ENCODE measurements at regions not wholly inside any gene's neighbourhood (a gene's known extent, or its start where the extent isn't known, plus 50 kb on each side); places are given as distances from the start of the nearest gene placed in this dataset.
A peak's percentile ranks its signal among the peaks of the same experiment; 100 is the strongest.

DNA sequence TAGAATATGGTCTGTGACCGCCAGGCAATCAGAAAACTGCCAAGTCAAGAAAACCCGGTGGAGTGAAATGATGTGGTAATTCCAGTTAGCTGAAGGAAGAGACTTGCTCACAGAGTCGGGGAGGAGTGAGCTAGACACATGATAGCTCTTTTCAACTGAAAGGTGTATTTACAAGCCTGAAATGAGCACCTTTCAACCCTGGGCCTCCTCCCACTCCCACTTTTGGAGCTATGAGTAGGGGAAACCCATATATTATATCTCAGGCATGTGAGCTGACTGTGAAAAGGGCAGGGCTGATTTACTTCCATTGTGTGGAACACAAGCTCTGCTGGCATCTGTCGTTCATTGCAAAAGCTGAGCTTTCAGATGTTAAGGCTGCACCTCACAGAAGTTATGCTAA is 960.2 kb downstream of the TUSC7 start:
- no peaks in the 10 kb centered on the region for H3K36me3 ChIP-seq
- DNase-seq (ENCODE audit: low read depth in 1 of 2, low spot score in 1 of 2) = no peak
- H3K27ac ChIP-seq = no peak overlapping the region
- TF ChIP-seq, protein P1, sequence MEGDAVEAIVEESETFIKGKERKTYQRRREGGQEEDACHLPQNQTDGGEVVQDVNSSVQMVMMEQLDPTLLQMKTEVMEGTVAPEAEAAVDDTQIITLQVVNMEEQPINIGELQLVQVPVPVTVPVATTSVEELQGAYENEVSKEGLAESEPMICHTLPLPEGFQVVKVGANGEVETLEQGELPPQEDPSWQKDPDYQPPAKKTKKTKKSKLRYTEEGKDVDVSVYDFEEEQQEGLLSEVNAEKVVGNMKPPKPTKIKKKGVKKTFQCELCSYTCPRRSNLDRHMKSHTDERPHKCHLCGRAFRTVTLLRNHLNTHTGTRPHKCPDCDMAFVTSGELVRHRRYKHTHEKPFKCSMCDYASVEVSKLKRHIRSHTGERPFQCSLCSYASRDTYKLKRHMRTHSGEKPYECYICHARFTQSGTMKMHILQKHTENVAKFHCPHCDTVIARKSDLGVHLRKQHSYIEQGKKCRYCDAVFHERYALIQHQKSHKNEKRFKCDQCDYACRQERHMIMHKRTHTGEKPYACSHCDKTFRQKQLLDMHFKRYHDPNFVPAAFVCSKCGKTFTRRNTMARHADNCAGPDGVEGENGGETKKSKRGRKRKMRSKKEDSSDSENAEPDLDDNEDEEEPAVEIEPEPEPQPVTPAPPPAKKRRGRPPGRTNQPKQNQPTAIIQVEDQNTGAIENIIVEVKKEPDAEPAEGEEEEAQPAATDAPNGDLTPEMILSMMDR (IDR thresholded peaks at IDR 0.05; ENCODE audit: low read depth, low read length) = no peak
- H3K27me3 ChIP-seq = no peaks in the 10 kb centered on the region
- peaks cover 25% of the 10 kb centered on the region for H3K4me1 ChIP-seq (ENCODE audit: low read depth)
- H3K9me3 ChIP-seq (ENCODE audit: low read depth) = no peaks in the 10 kb centered on the region
- H3K4me3 ChIP-seq = no peak overlapping the region

DNA sequence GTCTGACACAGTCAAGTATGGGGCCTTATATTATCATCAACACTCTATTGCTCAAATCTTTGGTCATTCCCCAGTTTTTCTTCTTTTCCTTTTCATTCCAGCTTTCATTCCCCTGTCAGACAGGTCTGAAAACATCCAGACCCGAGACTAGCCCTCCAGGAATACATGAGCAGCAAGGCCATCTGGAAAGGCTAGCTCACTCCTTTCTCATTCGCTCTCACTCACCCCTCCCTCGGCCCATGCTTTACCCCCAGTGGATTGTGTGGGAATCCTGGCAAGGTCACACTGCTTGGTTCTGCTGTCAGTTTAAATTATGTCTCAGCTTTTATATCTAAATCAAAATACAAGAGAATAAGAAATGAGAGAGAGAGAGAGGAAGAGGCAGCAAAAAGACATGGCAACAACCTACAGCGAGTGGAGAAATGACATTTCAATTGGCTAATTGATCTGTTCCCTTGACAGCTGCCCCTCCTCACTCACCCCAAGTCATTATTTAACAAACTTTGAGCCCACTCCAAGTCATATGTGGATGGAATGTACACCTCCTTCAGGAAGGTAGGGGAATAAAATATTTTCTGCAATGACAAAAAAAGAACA is 962.2 kb downstream of the TUSC7 start:
- peak; percentile 8 to 84 for DNase-seq (ENCODE audit: low read depth in 1 of 2, low spot score in 1 of 2)
- Histone ChIP-seq H3K36me3 (no peaks in the 10 kb centered on the region), H3K9me3 (ENCODE audit: low read depth) (no peaks in the 10 kb centered on the region), H3K27me3 (no peaks in the 10 kb centered on the region), H3K27ac (peak overlapping the region; percentile 6), H3K4me3 (no peak overlapping the region), H3K4me1 (ENCODE audit: low read depth) (peaks cover 12% of the 10 kb centered on the region)
- TF ChIP-seq, protein P1 (IDR thresholded peaks at IDR 0.05; ENCODE audit: low read depth, low read length) = no peak

DNA sequence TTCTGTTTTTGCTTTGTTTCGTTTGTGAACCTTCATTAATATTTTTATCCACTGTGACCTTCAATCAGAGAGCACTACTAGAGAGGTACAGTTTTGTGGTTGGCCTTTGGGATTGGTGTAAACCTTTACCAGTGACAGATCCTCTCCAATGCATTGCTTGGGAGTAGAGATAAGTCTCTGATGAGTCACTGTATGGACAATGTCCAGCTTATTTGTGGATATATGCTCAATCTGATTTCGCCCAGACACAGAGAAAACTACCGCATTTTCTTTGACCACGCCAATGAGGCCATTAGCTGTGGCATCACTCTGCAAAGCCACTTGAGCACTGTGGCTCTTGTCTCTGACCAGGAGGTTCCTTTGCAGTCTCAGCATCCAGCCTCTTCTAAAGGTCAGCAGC is 964.7 kb downstream of the TUSC7 start:
- Histone ChIP-seq H3K4me3 (no peak overlapping the region), H3K9me3 (ENCODE audit: low read depth) (no peaks in the 10 kb centered on the region), H3K36me3 (no peaks in the 10 kb centered on the region), H3K4me1 (ENCODE audit: low read depth) (no peaks in the 10 kb centered on the region), H3K27ac (no peak overlapping the region), H3K27me3 (no peaks in the 10 kb centered on the region)
- no peak for DNase-seq (ENCODE audit: low read depth in 1 of 2, low spot score in 1 of 2)
- TF ChIP-seq, protein P1 (IDR thresholded peaks at IDR 0.05; ENCODE audit: low read depth, low read length) = no peak

DNA sequence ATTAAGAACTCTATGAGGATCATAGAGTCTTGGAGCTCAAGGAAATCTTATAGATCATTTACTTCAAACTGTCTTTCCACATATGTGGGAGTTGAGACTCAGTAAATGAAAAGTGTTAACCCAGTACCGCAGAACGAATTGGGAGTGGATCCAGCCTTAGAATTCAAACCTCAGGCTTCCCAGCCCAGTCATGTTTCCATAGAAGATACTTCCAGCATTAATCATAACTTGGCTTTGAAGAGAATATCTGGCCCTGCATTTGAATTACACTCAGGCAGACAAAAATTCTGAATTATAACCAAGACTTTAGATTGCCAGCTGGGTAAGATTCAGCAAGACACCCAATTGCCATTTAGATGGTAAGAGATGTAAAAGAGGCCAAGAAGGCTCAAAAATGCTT is 972.0 kb downstream of the TUSC7 start:
- Histone ChIP-seq H3K4me3 (no peak overlapping the region), H3K27me3 (no peaks in the 10 kb centered on the region), H3K27ac (no peak overlapping the region), H3K9me3 (ENCODE audit: low read depth) (no peaks in the 10 kb centered on the region), H3K36me3 (no peaks in the 10 kb centered on the region), H3K4me1 (ENCODE audit: low read depth) (no peaks in the 10 kb centered on the region)
- DNase-seq (ENCODE audit: low read depth in 1 of 2, low spot score in 1 of 2) = peak in 1 of 2 donors; percentile 72
- TF ChIP-seq, protein P1 (IDR thresholded peaks at IDR 0.05; ENCODE audit: low read depth, low read length) = no peak

DNA sequence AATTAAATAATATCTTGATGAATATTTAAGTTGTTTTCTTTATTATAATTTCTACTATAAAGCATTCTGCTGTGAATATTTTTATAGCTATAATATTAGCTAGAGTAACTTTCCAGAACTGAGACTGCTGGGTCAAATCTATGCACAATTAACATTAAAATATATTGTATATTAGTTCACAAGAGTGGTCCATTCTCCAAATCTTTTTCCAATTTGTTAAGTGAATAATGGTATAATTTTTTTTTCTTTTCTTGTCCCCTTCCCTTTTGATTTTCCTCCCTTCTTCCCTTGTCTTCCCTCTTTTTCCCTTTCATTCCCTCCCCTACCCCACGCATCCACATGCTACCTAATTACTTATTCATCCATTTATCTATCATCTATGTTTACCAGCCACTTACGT is 977.5 kb downstream of the TUSC7 start:
- no peak overlapping the region for H3K27ac ChIP-seq
- DNase-seq (ENCODE audit: low read depth in 1 of 2, low spot score in 1 of 2) = no peak
- H3K4me1 ChIP-seq (ENCODE audit: low read depth) = peaks cover 5% of the 10 kb centered on the region
- H3K36me3 ChIP-seq = no peaks in the 10 kb centered on the region
- H3K4me3 ChIP-seq = no peak overlapping the region
- no peaks in the 10 kb centered on the region for H3K9me3 ChIP-seq (ENCODE audit: low read depth)
- TF ChIP-seq, protein P1 (IDR thresholded peaks at IDR 0.05; ENCODE audit: low read depth, low read length) = no peak
- H3K27me3 ChIP-seq = no peaks in the 10 kb centered on the region

Measured in cardiac muscle cell (in vitro differentiated cells and primary cell).